HTR-8/SVneo (cell line): ENCODE measurements at regions not wholly inside any gene's neighbourhood (a gene's known extent, or its start where the extent isn't known, plus 50 kb on each side); places are given as distances from the start of the nearest gene placed in this dataset.

Experiments used
- DNase-seq: peaks from one replicate; pipeline ENCODE4 v3.0.0; 2011; ENCODE audit warnings: low spot score, mixed read lengths; ENCODE audit not compliant: insufficient read length
- FAIRE-seq: peaks from 2 replicates; lab custom pipeline; 2011; peaks lifted over from hg19 to GRCh38; lab: Jason Lieb, UNC

- no peak for FAIRE-seq
- no peak for DNase-seq
Measured at GRCh38 chr6:17225767-17226630, 55.2 kb upstream of the RBM24 start.

DNA sequence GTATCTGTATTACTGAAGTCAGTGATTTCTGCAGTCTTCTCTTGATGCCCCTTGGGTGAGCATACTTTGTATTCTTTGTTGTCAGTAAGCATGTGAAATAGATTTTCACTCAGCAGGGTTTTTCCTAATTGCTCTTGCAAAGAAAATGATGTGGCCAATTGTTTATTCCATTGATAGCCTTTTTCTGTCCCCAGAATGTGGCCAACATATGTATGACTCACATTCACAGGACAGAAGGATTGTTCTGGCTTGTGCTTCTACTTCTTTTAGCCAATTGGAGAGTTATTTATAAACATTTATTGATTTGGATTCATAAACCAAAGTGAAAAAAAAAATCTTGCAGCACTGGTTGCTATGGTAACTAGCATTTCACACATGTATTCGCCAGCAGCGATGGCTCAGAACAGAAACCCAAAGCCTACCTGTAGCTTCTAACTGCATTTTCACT lies 54.4 kb upstream of the RBM24 start:
- DNase-seq (no peak), FAIRE-seq (no peak)

DNA sequence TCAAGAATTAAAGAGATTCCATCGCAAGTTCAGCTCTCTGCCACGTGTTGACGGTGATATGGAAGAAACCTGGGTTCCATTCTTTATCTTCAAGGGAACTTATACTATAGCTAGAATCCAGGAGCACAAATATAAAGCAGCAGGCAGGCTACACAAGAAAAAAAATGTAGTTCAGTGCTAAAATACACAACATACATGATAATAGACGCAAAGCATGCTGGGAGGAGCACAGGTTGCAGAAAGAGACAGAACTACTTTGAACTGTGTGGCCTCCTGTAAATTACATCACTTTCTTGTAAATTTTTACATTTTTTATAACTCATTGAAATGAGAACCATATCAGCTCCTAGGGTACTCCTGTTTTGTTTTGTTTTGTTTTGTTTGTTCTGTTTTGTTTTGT lies 53.8 kb upstream of the RBM24 start:
- DNase-seq, result no peak
- FAIRE-seq, result no peak
